ENCODE measurements at regions not wholly inside any gene's neighbourhood (a gene's known extent, or its start where the extent isn't known, plus 50 kb on each side); places are given as distances from the start of the nearest gene placed in this dataset.

GRCh38 chr2:747762-748351, 70.7 kb upstream of the TMEM18 start:
- no peak for DNase-seq

- no peak for DNase-seq
Measured at GRCh38 chr2:746697-747096, 69.5 kb upstream of the TMEM18 start.

GRCh38 chr2:744088-744487, 66.9 kb upstream of the TMEM18 start:
- DNase-seq = no peak

- DNase-seq = no peak
Measured at GRCh38 chr2:742221-742620, 65.0 kb upstream of the TMEM18 start.

GRCh38 chr2:741195-741496, 63.9 kb upstream of the TMEM18 start:
- no peak for DNase-seq

- DNase-seq = peak; percentile 89
Measured at GRCh38 chr2:740322-741194, 63.4 kb upstream of the TMEM18 start.

- DNase-seq = peak; percentile 89
Measured at GRCh38 chr2:739864-740321, 62.7 kb upstream of the TMEM18 start.

- no peak for DNase-seq
Measured at GRCh38 chr2:736939-737338, 59.7 kb upstream of the TMEM18 start.

GRCh38 chr2:735670-736218, 58.5 kb upstream of the TMEM18 start:
- DNase-seq = no peak

- no peak for DNase-seq
Measured at GRCh38 chr2:734496-734895, 57.3 kb upstream of the TMEM18 start.

- DNase-seq = no peak
Measured at GRCh38 chr2:733495-733894, 56.3 kb upstream of the TMEM18 start.

- DNase-seq = no peak
Measured at GRCh38 chr2:733001-733400, 55.8 kb upstream of the TMEM18 start.

GRCh38 chr2:731711-732110, 54.5 kb upstream of the TMEM18 start:
- no peak for DNase-seq

- no peak for DNase-seq
Measured at GRCh38 chr2:729376-729861, 52.2 kb upstream of the TMEM18 start.

GRCh38 chr2:728165-728564, 51.0 kb upstream of the TMEM18 start:
- no peak for DNase-seq

- no peak for DNase-seq
Measured at GRCh38 chr2:727071-727470, 49.9 kb upstream of the TMEM18 start.
